ENCODE measurements at regions not wholly inside any gene's neighbourhood (a gene's known extent, or its start where the extent isn't known, plus 50 kb on each side); places are given as distances from the start of the nearest gene placed in this dataset.

GRCh38 chr14:93869427-93869826 is 57.7 kb upstream of the FAM181A start (continued):
- TF ChIP-seq MAX (CRISPR knock-in tag; IDR thresholded peaks at IDR 0.05) (no peak), FOXP4 (CRISPR knock-in tag; IDR thresholded peaks at IDR 0.05) (no peak), GRHL2 (CRISPR knock-in tag; IDR thresholded peaks at IDR 0.05; ENCODE audit: insufficient replicate concordance, severe bottlenecking) (no peak), NFATC4 (CRISPR knock-in tag; IDR thresholded peaks at IDR 0.05) (no peak)

GRCh38 chr14:93868165-93868564 is 59.0 kb upstream of the FAM181A start:
- Mint-ChIP-seq H3K27ac (no peak overlapping the region), H3K4me3 (no peak overlapping the region), H3K27me3 (ENCODE audit: low read depth) (peaks cover 10% of the 10 kb centered on the region), H3K9me3 (peaks cover 10% of the 10 kb centered on the region), H3K36me3 (no peaks in the 10 kb centered on the region), H3K4me1 (no peaks in the 10 kb centered on the region)
- TF ChIP-seq ZNF532 (CRISPR knock-in tag; IDR thresholded peaks at IDR 0.05; ENCODE audit: borderline replicate concordance) (no peak), GABPB1 (CRISPR knock-in tag; IDR thresholded peaks at IDR 0.05) (no peak), KAT7 (CRISPR knock-in tag; IDR thresholded peaks at IDR 0.05; ENCODE audit: borderline replicate concordance) (no peak), ATF6 (CRISPR knock-in tag; IDR thresholded peaks at IDR 0.05) (no peak), USF1 (CRISPR knock-in tag; IDR thresholded peaks at IDR 0.05) (no peak), ZNF281 (CRISPR knock-in tag; IDR thresholded peaks at IDR 0.05) (no peak), CDX4 (CRISPR knock-in tag; IDR thresholded peaks at IDR 0.05; ENCODE audit: borderline replicate concordance) (no peak), EMX1 (CRISPR knock-in tag; IDR thresholded peaks at IDR 0.05) (no peak)
- ATAC-seq (no peak), DNase-seq (ENCODE audit: low spot score) (no peak)
- POLR2A ChIA-PET = interaction anchor here (1.0 kb wide), 1 partner anchor 16 kb away, joined by 4 read pairs; no protein-coding TSS in a partner anchor
- CTCF ChIA-PET = interaction anchor here (1.6 to 3.4 kb wide), 2 partner anchors 35 to 72 kb away, joined by 6 to 12 read pairs; no protein-coding TSS in a partner anchor

Data from WTC11 (cell line).